ENCODE measurements at regions not wholly inside any gene's neighbourhood (a gene's known extent, or its start where the extent isn't known, plus 50 kb on each side); places are given as distances from the start of the nearest gene placed in this dataset.

DNA sequence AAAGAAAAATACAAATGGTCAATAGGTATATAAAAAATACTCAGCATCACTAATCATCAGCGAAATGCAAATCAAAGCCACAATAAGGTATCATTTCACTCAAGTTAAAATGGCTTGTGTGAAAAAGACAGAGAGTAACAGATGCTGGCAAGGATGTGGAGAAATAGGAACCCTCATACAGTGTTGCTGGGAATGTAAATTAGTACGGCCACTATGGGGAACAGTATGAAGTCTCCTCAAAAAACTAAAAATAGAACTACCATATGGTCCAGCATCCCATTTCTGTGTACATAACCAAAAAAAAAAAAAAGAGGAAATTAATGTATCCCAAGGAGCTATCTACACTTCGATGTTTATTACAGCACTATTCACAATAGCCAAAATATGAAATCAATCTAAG lies 98.1 kb upstream of the TGFBR2 start:
- TF ChIP-seq ZFX (IDR thresholded peaks at IDR 0.05) (no peak), CTCF (conservative IDR thresholded peaks at IDR 0.05) (no peak)
- no peak overlapping the region for H3K27ac ChIP-seq

- no peak overlapping the region for H3K27ac ChIP-seq
- TF ChIP-seq ZFX (IDR thresholded peaks at IDR 0.05): no peak
- no peak for TF ChIP-seq CTCF (conservative IDR thresholded peaks at IDR 0.05)
Measured at GRCh38 chr3:30510596-30510995, 95.8 kb upstream of the TGFBR2 start.

DNA sequence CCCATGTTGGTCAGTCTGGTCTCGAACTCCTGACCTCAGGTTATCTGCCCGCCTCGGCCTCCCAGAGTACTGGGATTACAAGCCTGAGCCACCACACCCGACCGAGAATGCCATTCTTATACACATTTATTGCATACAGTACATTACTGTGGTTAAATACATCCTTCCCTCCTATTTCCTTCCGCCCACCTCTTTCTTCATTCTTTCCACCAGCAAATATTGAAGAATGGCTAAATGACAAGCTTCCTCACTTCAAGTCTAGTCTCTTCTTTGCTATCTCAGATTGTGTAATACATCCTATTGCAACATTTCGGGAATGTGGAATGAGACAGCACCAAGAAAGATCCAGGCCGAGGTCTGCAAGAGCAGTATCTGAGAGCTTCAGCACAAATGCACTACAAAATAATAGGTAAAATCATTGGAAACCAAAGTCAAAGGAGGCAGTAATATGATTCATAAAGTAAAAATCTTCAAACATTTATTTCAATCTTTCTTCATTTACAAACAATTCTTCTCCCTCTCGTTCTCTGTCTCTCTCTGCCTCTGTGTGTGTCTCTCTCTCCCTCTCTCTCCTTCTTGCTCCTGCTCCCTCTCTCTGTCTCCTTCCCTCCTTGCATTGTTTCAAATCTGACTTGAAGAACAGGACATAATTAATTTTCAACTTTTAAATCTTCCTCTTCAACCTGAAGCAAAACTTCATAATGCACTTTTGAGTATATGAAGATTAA lies 94.7 kb upstream of the TGFBR2 start:
- H3K27ac ChIP-seq: no peak overlapping the region
- TF ChIP-seq ZFX (IDR thresholded peaks at IDR 0.05): no peak
- no peak for TF ChIP-seq CTCF (conservative IDR thresholded peaks at IDR 0.05)

GRCh38 chr3:30512576-30512975 lies 93.8 kb upstream of the TGFBR2 start:
- TF ChIP-seq CTCF (conservative IDR thresholded peaks at IDR 0.05) (no peak), ZFX (IDR thresholded peaks at IDR 0.05) (no peak)
- no peak overlapping the region for H3K27ac ChIP-seq

GRCh38 chr3:30513374-30514152 lies 92.8 kb upstream of the TGFBR2 start:
- H3K27ac ChIP-seq: no peak overlapping the region

DNA sequence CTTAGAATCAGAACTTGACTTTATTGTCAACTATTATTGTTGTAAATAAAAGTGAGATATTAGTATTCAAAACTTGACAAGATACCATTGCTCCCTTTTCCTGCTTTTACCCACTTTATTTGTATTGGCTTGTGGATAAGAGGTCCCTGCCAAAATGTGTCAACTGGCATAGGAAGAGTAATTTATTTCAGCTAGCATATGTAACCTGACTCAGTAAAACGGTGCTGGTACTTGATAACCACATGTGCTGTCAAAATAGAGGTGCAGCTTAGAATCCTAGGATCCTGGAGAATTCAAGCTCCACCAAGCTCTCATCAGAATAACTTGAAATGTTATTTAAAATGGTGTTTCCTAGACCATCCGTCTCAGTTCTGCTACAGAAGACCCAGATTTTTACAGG lies 90.2 kb upstream of the TGFBR2 start:
- no peak for TF ChIP-seq ZFX (IDR thresholded peaks at IDR 0.05)
- TF ChIP-seq CTCF (conservative IDR thresholded peaks at IDR 0.05): no peak
- no peak overlapping the region for H3K27ac ChIP-seq

More at GRCh38 chr3:30513374-30514152, 92.8 kb upstream of the TGFBR2 start:
- TF ChIP-seq CTCF (conservative IDR thresholded peaks at IDR 0.05) (no peak), ZFX (IDR thresholded peaks at IDR 0.05) (no peak)

DNA sequence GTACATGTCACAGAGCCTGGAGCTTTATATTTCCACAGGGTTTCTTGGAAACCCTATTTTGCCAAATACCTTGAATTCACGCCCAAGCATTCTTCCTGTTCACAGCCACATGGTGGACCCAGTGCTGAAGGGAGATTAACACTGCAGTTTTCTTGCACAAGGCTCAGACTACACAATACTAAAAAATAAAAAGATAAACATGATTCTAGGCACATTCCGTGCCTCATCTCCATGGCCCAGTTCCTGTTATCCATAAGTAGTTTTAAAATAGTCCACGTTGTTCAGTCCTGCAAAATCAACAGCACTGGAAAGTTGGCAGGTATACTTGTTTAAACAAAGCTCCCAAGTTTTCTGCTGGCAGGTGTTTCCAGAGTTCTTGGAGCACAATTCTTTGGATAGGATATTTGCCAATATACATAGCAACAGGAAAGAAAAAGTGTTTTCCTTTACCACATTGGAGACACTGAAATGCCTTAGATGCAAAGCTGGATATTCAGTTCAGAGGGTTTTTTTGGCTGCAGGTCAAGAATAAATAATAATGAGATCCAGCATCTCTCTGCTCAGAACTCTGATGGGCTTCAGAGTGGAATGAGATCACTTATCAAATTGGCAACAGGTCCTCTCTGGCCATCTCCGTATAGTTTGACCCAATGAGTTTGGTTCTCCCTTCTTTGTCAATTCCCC lies 88.1 kb upstream of the TGFBR2 start:
- H3K27ac ChIP-seq: no peak overlapping the region; the same call in 1 of the 2 replicates
- TF ChIP-seq CTCF (conservative IDR thresholded peaks at IDR 0.05) (peak; percentile 21), ZFX (IDR thresholded peaks at IDR 0.05) (no peak)
